ENCODE measurements at regions not wholly inside any gene's neighbourhood (a gene's known extent, or its start where the extent isn't known, plus 50 kb on each side); places are given as distances from the start of the nearest gene placed in this dataset.

DNA sequence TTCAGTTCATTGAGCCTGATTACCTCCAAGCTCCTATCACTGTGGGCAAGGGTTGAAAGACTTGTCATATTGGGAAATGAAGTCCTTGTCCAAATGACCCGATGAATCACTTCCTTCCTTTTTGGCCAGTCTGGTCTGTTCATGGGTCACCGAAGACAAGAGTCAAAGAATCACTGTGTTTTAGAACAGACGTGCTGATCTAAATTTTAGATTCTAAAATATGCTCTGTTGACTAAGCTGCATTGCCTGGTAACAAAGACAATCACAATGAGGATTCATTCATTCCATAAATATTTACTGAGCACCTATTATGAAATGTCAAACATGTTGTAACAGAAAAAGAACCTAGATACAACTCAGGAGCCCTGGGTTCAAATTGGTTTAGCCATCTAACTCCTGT is 99.4 kb upstream of the RND3 start:
- Histone ChIP-seq H3K27me3 (ENCODE audit: control insufficient read depth, insufficient read depth, low read length) (no peaks in the 10 kb centered on the region), H3K4me3 (ENCODE audit: low read length) (no peak overlapping the region), H3K4me1 (ENCODE audit: control insufficient read depth, insufficient read depth, low read length) (no peaks in the 10 kb centered on the region), H3K27ac (ENCODE audit: low read length) (no peak overlapping the region), H3K36me3 (ENCODE audit: control insufficient read depth, insufficient read depth, low read length) (no peaks in the 10 kb centered on the region), H3K9me3 (ENCODE audit: control insufficient read depth, low read depth, low read length) (no peaks in the 10 kb centered on the region)
- whole genome bisulfite sequencing (ENCODE audit: insufficient coverage, low lambda C conversion rate), result no CpG with 5 or more reads among the region's 3 CpGs
- no peak for DNase-seq

- Histone ChIP-seq H3K36me3 (ENCODE audit: control insufficient read depth, insufficient read depth, low read length) (no peaks in the 10 kb centered on the region), H3K4me3 (ENCODE audit: low read length) (no peak overlapping the region), H3K4me1 (ENCODE audit: control insufficient read depth, insufficient read depth, low read length) (no peaks in the 10 kb centered on the region), H3K9me3 (ENCODE audit: control insufficient read depth, low read depth, low read length) (no peaks in the 10 kb centered on the region), H3K27me3 (ENCODE audit: control insufficient read depth, insufficient read depth, low read length) (no peaks in the 10 kb centered on the region), H3K27ac (ENCODE audit: low read length) (no peak overlapping the region)
- WGBS (ENCODE audit: insufficient coverage, low lambda C conversion rate), result 100% methylated on average over 2 of the region's 4 CpGs
- no peak for DNase-seq
Observed at GRCh38 chr2:150585221-150585971, 97.9 kb upstream of the RND3 start.

- Histone ChIP-seq H3K27me3 (ENCODE audit: control insufficient read depth, insufficient read depth, low read length) (no peaks in the 10 kb centered on the region), H3K4me3 (ENCODE audit: low read length) (no peak overlapping the region), H3K4me1 (ENCODE audit: control insufficient read depth, insufficient read depth, low read length) (no peaks in the 10 kb centered on the region), H3K9me3 (ENCODE audit: control insufficient read depth, low read depth, low read length) (no peaks in the 10 kb centered on the region), H3K27ac (ENCODE audit: low read length) (no peak overlapping the region), H3K36me3 (ENCODE audit: control insufficient read depth, insufficient read depth, low read length) (no peaks in the 10 kb centered on the region)
- no CpG with 5 or more reads among the region's 4 CpGs for WGBS (ENCODE audit: insufficient coverage, low lambda C conversion rate)
- no peak for DNase-seq
Observed at GRCh38 chr2:150584081-150584480, 96.6 kb upstream of the RND3 start.

DNA sequence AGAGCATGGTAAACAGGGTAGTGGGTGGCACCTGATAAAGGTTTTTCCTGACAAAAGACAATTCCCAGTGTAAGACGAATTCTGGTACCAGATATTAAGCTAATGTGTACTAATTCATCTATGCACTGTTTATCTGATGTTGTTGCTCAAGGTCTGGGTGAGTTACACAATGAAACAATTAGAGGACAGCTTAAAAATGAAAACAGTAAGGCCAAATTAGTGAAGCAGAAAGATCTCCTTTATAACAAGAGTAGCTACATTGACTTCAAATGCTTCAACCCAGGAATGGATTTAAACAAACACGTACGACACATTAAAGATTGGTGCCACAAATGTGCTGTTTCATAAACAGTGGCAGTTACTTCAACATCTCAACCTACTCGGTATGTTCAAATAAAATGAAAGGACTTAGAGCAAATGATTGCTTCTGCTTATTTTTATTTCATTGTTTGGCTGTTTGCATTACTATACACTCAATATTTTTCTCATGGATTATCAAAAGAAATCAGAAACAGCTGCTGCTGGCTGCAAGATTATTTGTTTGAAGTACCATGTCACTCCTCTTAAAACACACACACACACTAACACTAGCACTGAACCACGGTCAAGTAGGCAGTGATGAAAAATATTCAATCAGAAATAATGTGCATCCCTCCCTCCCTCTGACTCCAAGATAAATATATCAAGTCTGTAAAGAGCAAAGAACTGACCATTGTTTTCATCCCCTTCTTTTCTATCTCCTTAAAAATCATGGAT is 94.4 kb upstream of the RND3 start:
- Histone ChIP-seq H3K4me3 (ENCODE audit: low read length) (no peak overlapping the region), H3K36me3 (ENCODE audit: control insufficient read depth, insufficient read depth, low read length) (no peaks in the 10 kb centered on the region), H3K27ac (ENCODE audit: low read length) (no peak overlapping the region), H3K27me3 (ENCODE audit: control insufficient read depth, insufficient read depth, low read length) (no peaks in the 10 kb centered on the region), H3K4me1 (ENCODE audit: control insufficient read depth, insufficient read depth, low read length) (no peaks in the 10 kb centered on the region), H3K9me3 (ENCODE audit: control insufficient read depth, low read depth, low read length) (peaks cover 6% of the 10 kb centered on the region)
- WGBS (ENCODE audit: insufficient coverage, low lambda C conversion rate), result no CpG with 5 or more reads among the region's 5 CpGs
- DNase-seq, result no peak

DNA sequence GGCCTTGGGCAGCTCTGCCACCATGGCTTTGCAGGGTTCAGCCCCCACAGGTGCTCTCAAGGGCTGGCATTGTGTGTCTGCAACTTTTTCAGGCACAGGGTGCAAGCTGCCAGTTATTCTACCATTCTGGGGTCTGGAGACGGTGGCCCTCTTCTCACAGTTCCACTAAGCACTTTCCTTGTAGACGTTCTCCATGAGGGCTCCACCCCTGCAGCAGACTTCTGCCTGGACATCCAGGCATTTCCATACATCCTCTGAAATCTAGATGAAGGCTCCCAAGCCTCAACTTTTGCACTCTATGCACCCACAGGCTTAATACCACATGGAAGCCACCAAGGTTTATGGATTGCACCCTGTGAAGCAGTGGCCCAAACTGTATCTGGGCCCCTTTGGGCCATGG is 91.0 kb upstream of the RND3 start:
- no peak for DNase-seq
- Histone ChIP-seq H3K9me3 (ENCODE audit: control insufficient read depth, low read depth, low read length) (peaks cover 6% of the 10 kb centered on the region), H3K4me1 (ENCODE audit: control insufficient read depth, insufficient read depth, low read length) (no peaks in the 10 kb centered on the region), H3K4me3 (ENCODE audit: low read length) (no peak overlapping the region), H3K36me3 (ENCODE audit: control insufficient read depth, insufficient read depth, low read length) (no peaks in the 10 kb centered on the region), H3K27me3 (ENCODE audit: control insufficient read depth, insufficient read depth, low read length) (no peaks in the 10 kb centered on the region), H3K27ac (ENCODE audit: low read length) (no peak overlapping the region)
- WGBS (ENCODE audit: insufficient coverage, low lambda C conversion rate), result no CpG with 5 or more reads among the region's 2 CpGs

DNA sequence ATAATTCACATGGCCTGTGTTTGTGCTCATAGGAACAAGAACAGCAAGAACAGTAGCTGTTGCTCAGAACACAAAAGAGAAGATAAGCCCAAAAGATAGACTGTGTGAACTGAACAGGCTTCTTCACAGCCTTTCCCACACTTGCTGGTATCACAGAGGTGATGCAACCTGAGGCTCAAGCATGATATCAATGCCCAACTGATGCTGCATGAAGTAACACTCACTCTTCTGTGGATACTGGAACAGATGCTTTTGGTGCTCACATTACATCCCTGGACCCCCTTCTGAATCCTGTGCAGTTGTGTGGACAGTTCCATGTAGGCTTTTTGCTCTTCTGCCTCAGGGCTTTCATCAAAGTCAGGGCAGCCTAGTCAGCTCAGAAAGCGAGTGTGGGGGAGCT is 88.4 kb upstream of the RND3 start:
- H3K4me3 ChIP-seq (ENCODE audit: low read length), result no peak overlapping the region
- no peaks in the 10 kb centered on the region for H3K4me1 ChIP-seq (ENCODE audit: control insufficient read depth, insufficient read depth, low read length)
- no peak overlapping the region for H3K27ac ChIP-seq (ENCODE audit: low read length)
- no peak for DNase-seq
- no peaks in the 10 kb centered on the region for H3K27me3 ChIP-seq (ENCODE audit: control insufficient read depth, insufficient read depth, low read length)
- H3K9me3 ChIP-seq (ENCODE audit: control insufficient read depth, low read depth, low read length), result peaks cover 6% of the 10 kb centered on the region
- WGBS (ENCODE audit: insufficient coverage, low lambda C conversion rate), result no CpG with 5 or more reads among the region's 1 CpG
- H3K36me3 ChIP-seq (ENCODE audit: control insufficient read depth, insufficient read depth, low read length), result no peaks in the 10 kb centered on the region

DNA sequence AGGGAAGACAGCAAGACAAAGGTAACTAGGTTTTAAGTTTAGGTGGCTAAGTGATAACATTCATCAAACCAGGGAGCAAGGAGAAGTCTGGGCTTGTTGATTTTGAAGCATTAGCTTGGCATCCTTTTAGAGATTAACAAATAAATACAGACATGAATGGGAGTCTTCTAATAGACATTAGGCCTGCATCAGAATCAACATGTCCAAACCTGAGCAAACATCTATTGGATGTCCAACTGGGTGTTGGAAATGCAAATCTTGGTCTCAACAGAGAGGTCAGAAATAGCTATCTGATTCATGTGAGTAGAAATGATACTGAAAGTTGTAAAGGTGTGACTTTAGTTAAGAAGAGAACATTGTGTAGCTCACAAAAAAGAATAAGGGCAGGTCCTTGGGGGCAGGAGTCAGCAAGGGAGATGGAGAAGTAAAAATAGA is 85.5 kb upstream of the RND3 start:
- no peaks in the 10 kb centered on the region for H3K27me3 ChIP-seq (ENCODE audit: control insufficient read depth, insufficient read depth, low read length)
- no peak for DNase-seq
- H3K9me3 ChIP-seq (ENCODE audit: control insufficient read depth, low read depth, low read length), result no peaks in the 10 kb centered on the region
- H3K36me3 ChIP-seq (ENCODE audit: control insufficient read depth, insufficient read depth, low read length), result no peaks in the 10 kb centered on the region
- no peak overlapping the region for H3K4me3 ChIP-seq (ENCODE audit: low read length)
- H3K4me1 ChIP-seq (ENCODE audit: control insufficient read depth, insufficient read depth, low read length), result no peaks in the 10 kb centered on the region
- H3K27ac ChIP-seq (ENCODE audit: low read length), result no peak overlapping the region

- Histone ChIP-seq H3K4me3 (ENCODE audit: low read length) (no peak overlapping the region), H3K4me1 (ENCODE audit: control insufficient read depth, insufficient read depth, low read length) (no peaks in the 10 kb centered on the region), H3K27me3 (ENCODE audit: control insufficient read depth, insufficient read depth, low read length) (no peaks in the 10 kb centered on the region), H3K27ac (ENCODE audit: low read length) (no peak overlapping the region), H3K9me3 (ENCODE audit: control insufficient read depth, low read depth, low read length) (no peaks in the 10 kb centered on the region), H3K36me3 (ENCODE audit: control insufficient read depth, insufficient read depth, low read length) (no peaks in the 10 kb centered on the region)
- no peak for DNase-seq
- 100% methylated on average over 2 of the region's 6 CpGs for WGBS (ENCODE audit: insufficient coverage, low lambda C conversion rate)
Observed at GRCh38 chr2:150572194-150572766, 84.8 kb upstream of the RND3 start.

- Histone ChIP-seq H3K4me3 (ENCODE audit: low read length) (no peak overlapping the region), H3K4me1 (ENCODE audit: control insufficient read depth, insufficient read depth, low read length) (no peaks in the 10 kb centered on the region), H3K27me3 (ENCODE audit: control insufficient read depth, insufficient read depth, low read length) (no peaks in the 10 kb centered on the region), H3K36me3 (ENCODE audit: control insufficient read depth, insufficient read depth, low read length) (no peaks in the 10 kb centered on the region), H3K9me3 (ENCODE audit: control insufficient read depth, low read depth, low read length) (no peaks in the 10 kb centered on the region), H3K27ac (ENCODE audit: low read length) (no peak overlapping the region)
- WGBS (ENCODE audit: insufficient coverage, low lambda C conversion rate), result 60% methylated on average over 1 of the region's 1 CpG
- no peak for DNase-seq
Observed at GRCh38 chr2:150571121-150571520, 83.7 kb upstream of the RND3 start.

GRCh38 chr2:150570712-150571111 is 83.2 kb upstream of the RND3 start:
- Histone ChIP-seq H3K27ac (ENCODE audit: low read length) (no peak overlapping the region), H3K27me3 (ENCODE audit: control insufficient read depth, insufficient read depth, low read length) (no peaks in the 10 kb centered on the region), H3K4me1 (ENCODE audit: control insufficient read depth, insufficient read depth, low read length) (no peaks in the 10 kb centered on the region), H3K4me3 (ENCODE audit: low read length) (no peak overlapping the region), H3K36me3 (ENCODE audit: control insufficient read depth, insufficient read depth, low read length) (no peaks in the 10 kb centered on the region), H3K9me3 (ENCODE audit: control insufficient read depth, low read depth, low read length) (no peaks in the 10 kb centered on the region)
- DNase-seq, result no peak
- 100% methylated on average over 1 of the region's 1 CpG for WGBS (ENCODE audit: insufficient coverage, low lambda C conversion rate)
